ENCODE measurements at regions not wholly inside any gene's neighbourhood (a gene's known extent, or its start where the extent isn't known, plus 50 kb on each side); places are given as distances from the start of the nearest gene placed in this dataset.

DNA sequence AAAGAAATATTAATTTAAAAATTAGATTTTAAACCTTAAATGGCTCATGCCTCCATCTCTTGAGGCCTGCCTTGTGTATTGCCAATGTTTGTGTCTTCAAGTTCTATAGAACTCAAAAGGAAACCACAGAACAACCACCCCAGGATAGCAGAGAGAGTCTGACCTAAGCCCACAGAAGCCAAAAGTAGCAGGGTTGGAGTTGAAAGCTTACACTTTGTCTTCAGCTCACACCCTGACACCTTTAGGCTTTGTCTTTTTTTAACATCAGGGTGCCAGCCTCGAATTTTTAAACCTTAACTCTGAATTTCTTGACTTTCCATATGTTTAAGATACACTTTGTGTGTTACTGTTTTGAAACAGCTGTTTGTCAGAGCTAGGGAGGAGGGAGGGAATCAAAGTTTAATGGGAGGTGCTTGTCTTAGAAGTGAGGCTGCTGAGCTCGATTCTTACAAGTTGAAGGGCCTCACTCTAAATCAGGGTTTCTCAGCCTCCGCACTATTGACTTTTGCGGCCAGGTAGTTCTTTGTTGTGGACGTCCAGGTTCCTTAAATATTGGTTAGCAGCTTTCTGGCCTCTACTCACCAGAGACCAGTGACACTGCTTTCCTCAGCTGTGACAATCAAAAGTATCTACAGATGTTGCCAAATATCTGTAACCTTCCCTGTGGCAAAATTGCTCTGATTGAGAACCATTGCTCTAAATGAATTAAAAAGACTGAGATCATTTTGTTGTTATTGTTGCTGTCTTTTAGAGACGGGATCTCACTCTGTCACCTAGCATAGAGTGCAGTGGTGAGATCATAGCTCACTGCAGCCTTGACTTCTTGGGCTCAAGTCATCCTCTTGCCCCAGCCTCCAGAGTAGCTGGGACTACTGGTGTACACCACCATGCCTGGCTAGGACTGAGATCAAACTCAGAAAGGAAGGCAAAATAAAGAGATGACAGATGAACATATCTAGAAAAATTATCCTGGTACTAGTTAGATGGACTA lies 139.2 kb upstream of the EOMES start:
- Histone ChIP-seq H3K4me3 (ENCODE audit: insufficient read length, low read depth) (no peak overlapping the region), H3K36me3 (ENCODE audit: insufficient read depth, insufficient read length, low read length) (peaks cover 3% of the 10 kb centered on the region), H3K27me3 (ENCODE audit: insufficient read depth, insufficient read length) (no peaks in the 10 kb centered on the region), H3K9me3 (ENCODE audit: insufficient read depth, low read length) (no peaks in the 10 kb centered on the region), H3K9ac (ENCODE audit: insufficient read length, low read depth) (no peak overlapping the region), H3K4me1 (ENCODE audit: insufficient read depth, insufficient read length) (no peaks in the 10 kb centered on the region)
- no peak for TF ChIP-seq YY1 (IDR thresholded peaks at IDR 0.05; ENCODE audit: insufficient read depth, insufficient read length)
- TF ChIP-seq ZNF274 (IDR thresholded peaks at IDR 0.05; ENCODE audit: low read depth, low read length): no peak
- no peak for TF ChIP-seq SUZ12 (IDR thresholded peaks at IDR 0.05; ENCODE audit: extremely low read depth, insufficient read depth, insufficient read length)
- DNase-seq (ENCODE audit: low read depth, low spot score): no peak

GRCh38 chr3:27865731-27866130 lies 143.6 kb upstream of the EOMES start:
- TF ChIP-seq SUZ12 (IDR thresholded peaks at IDR 0.05; ENCODE audit: extremely low read depth, insufficient read depth, insufficient read length) (no peak), YY1 (IDR thresholded peaks at IDR 0.05; ENCODE audit: insufficient read depth, insufficient read length) (no peak), ZNF274 (IDR thresholded peaks at IDR 0.05; ENCODE audit: low read depth, low read length) (no peak)
- DNase-seq (ENCODE audit: low read depth, low spot score): no peak

GRCh38 chr3:27869152-27869551 lies 147.0 kb upstream of the EOMES start:
- TF ChIP-seq YY1 (IDR thresholded peaks at IDR 0.05; ENCODE audit: insufficient read depth, insufficient read length) (no peak), SUZ12 (IDR thresholded peaks at IDR 0.05; ENCODE audit: extremely low read depth, insufficient read depth, insufficient read length) (no peak), ZNF274 (IDR thresholded peaks at IDR 0.05; ENCODE audit: low read depth, low read length) (no peak)
- Histone ChIP-seq H3K4me1 (ENCODE audit: insufficient read depth, insufficient read length) (no peaks in the 10 kb centered on the region), H3K36me3 (ENCODE audit: insufficient read depth, insufficient read length, low read length) (no peaks in the 10 kb centered on the region), H3K9me3 (ENCODE audit: insufficient read depth, low read length) (no peaks in the 10 kb centered on the region), H3K27me3 (ENCODE audit: insufficient read depth, insufficient read length) (no peaks in the 10 kb centered on the region), H3K9ac (ENCODE audit: insufficient read length, low read depth) (no peak overlapping the region), H3K4me3 (ENCODE audit: insufficient read length, low read depth) (no peak overlapping the region)
- no peak for DNase-seq (ENCODE audit: low read depth, low spot score)

More at GRCh38 chr3:27865731-27866130, 143.6 kb upstream of the EOMES start:
- Histone ChIP-seq H3K27me3 (ENCODE audit: insufficient read depth, insufficient read length) (no peaks in the 10 kb centered on the region), H3K4me3 (ENCODE audit: insufficient read length, low read depth) (no peak overlapping the region), H3K9ac (ENCODE audit: insufficient read length, low read depth) (no peak overlapping the region), H3K4me1 (ENCODE audit: insufficient read depth, insufficient read length) (no peaks in the 10 kb centered on the region), H3K36me3 (ENCODE audit: insufficient read depth, insufficient read length, low read length) (no peaks in the 10 kb centered on the region), H3K9me3 (ENCODE audit: insufficient read depth, low read length) (no peaks in the 10 kb centered on the region)

DNA sequence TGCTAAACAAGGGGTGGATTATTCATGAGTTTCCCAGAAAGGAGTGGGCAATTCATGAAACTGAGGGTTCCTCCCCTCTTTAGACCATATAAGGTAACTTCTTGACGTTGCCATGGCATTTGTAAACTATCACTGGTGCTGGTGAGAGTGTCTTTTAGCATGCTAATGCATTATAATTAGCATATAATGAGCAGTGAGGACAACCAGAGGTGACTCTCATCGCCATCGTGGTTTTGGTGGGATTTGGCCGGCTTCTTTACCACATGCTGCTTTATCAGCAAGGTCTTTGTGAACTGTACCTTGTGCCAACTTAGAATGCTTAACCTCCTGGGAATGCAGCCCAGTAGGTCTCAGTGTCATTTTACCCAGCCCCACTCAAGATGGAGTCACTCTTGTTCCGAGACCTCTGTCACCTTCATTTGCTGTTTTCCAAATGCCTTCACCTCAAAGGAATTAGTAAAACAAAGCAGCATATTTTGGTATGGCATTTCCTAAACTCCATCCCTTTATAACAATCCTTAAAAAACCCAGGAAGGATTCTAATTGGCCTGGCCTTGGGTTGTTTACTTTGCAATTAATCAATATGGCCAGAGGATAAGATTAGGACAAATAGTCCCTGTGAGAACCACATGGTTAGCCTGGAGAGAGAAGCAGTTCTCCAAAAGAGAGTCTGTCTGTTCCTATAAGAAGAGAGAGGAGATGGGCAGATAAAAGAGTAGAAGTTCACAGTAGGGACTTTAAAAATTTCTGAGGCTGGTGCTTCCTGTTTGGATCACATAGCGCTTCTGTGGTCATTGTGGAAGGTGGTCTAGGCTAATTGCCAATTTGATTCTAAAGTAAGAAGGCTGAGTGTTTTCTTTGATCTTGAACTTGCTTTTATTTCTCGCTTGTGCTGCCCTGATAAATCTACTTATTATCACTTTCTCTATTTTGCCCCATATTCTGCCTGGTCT lies 155.2 kb upstream of the EOMES start:
- H3K4me3 ChIP-seq (ENCODE audit: insufficient read length, low read depth): no peak overlapping the region
- H3K9ac ChIP-seq (ENCODE audit: insufficient read length, low read depth): no peak overlapping the region
- no peaks in the 10 kb centered on the region for H3K36me3 ChIP-seq (ENCODE audit: insufficient read depth, insufficient read length, low read length)
- no peak for TF ChIP-seq SUZ12 (IDR thresholded peaks at IDR 0.05; ENCODE audit: extremely low read depth, insufficient read depth, insufficient read length)
- TF ChIP-seq YY1 (IDR thresholded peaks at IDR 0.05; ENCODE audit: insufficient read depth, insufficient read length): no peak
- TF ChIP-seq ZNF274 (IDR thresholded peaks at IDR 0.05; ENCODE audit: low read depth, low read length): no peak
- H3K9me3 ChIP-seq (ENCODE audit: insufficient read depth, low read length): peaks cover 8% of the 10 kb centered on the region; the same call in 1 of the 2 replicates
- no peaks in the 10 kb centered on the region for H3K4me1 ChIP-seq (ENCODE audit: insufficient read depth, insufficient read length)
- no peaks in the 10 kb centered on the region for H3K27me3 ChIP-seq (ENCODE audit: insufficient read depth, insufficient read length)
- DNase-seq (ENCODE audit: low read depth, low spot score): peak; percentile 32

DNA sequence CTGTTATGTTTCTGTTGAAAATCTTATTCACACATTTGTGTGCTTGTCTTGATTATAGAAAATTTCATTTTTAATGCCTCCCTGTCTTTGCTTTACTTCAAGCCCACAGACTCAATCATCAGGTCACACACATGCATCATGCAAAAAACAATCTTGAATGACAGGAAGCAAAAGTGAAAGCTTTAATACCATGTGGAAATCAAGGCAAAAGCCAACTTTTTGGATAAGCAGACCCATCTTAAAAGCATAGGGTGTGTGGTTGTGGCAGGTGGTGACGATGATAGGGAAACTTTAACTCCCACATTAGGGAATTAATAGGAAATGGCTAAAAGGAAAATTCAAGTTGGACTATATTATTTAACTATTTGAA lies 155.9 kb upstream of the EOMES start:
- Histone ChIP-seq H3K36me3 (ENCODE audit: insufficient read depth, insufficient read length, low read length) (no peaks in the 10 kb centered on the region), H3K9ac (ENCODE audit: insufficient read length, low read depth) (no peak overlapping the region), H3K4me1 (ENCODE audit: insufficient read depth, insufficient read length) (no peaks in the 10 kb centered on the region), H3K4me3 (ENCODE audit: insufficient read length, low read depth) (no peak overlapping the region), H3K27me3 (ENCODE audit: insufficient read depth, insufficient read length) (no peaks in the 10 kb centered on the region), H3K9me3 (ENCODE audit: insufficient read depth, low read length) (peaks cover 8% of the 10 kb centered on the region; the same call in 1 of the 2 replicates)
- TF ChIP-seq SUZ12 (IDR thresholded peaks at IDR 0.05; ENCODE audit: extremely low read depth, insufficient read depth, insufficient read length) (no peak), ZNF274 (IDR thresholded peaks at IDR 0.05; ENCODE audit: low read depth, low read length) (no peak), YY1 (IDR thresholded peaks at IDR 0.05; ENCODE audit: insufficient read depth, insufficient read length) (no peak)
- DNase-seq (ENCODE audit: low read depth, low spot score): no peak

GRCh38 chr3:27880969-27881892 lies 159.1 kb upstream of the EOMES start:
- Histone ChIP-seq H3K4me3 (ENCODE audit: insufficient read length, low read depth) (no peak overlapping the region), H3K36me3 (ENCODE audit: insufficient read depth, insufficient read length, low read length) (no peaks in the 10 kb centered on the region), H3K4me1 (ENCODE audit: insufficient read depth, insufficient read length) (peaks cover 2% of the 10 kb centered on the region), H3K27me3 (ENCODE audit: insufficient read depth, insufficient read length) (peaks cover under 1% of the 10 kb centered on the region), H3K9ac (ENCODE audit: insufficient read length, low read depth) (no peak overlapping the region), H3K9me3 (ENCODE audit: insufficient read depth, low read length) (peaks cover 8% of the 10 kb centered on the region; the same call in 1 of the 2 replicates)
- TF ChIP-seq ZNF274 (IDR thresholded peaks at IDR 0.05; ENCODE audit: low read depth, low read length): no peak
- TF ChIP-seq YY1 (IDR thresholded peaks at IDR 0.05; ENCODE audit: insufficient read depth, insufficient read length): no peak
- no peak for TF ChIP-seq SUZ12 (IDR thresholded peaks at IDR 0.05; ENCODE audit: extremely low read depth, insufficient read depth, insufficient read length)
- DNase-seq (ENCODE audit: low read depth, low spot score): no peak

All from NT2/D1 (cell line).